H1 (cell line): ENCODE measurements at regions not wholly inside any gene's neighbourhood (a gene's known extent, or its start where the extent isn't known, plus 50 kb on each side); places are given as distances from the start of the nearest gene placed in this dataset.

ENCODE experiments used
- CTCF ChIA-PET: fragments of 300-600 bp; sonication (Branson Sonifier 250); formaldehyde crosslinking; loops from one replicate; lab custom pipeline; 2021; ENCODE audit not compliant: partially characterized antibody; lab: Charles Lee
- POLR2A ChIA-PET: fragments of 300-600 bp; sonication (Branson Sonifier 250); formaldehyde crosslinking; loops from one replicate; lab custom pipeline; 2021; ENCODE audit warnings: inconsistent platforms; ENCODE audit not compliant: partially characterized antibody; lab: Charles Lee
- DNase-seq, 2 experiments: peaks; one replicate each; pipeline versions ENCODE4 v3.0.0 to v3.0.0-alpha.2; 2010 to 2022; ENCODE audit warnings: low spot score in 2 of 2, low read depth in 1 of 2, mixed read lengths in 1 of 2
- FAIRE-seq: peaks from 2 replicates; lab custom pipeline; 2011; peaks lifted over from hg19 to GRCh38; lab: Jason Lieb, UNC
- H2AFZ ChIP-seq: 2 replicates; pipeline ENCODE4 v1.8.1; 2012; ENCODE audit warnings: low read length, inconsistent platforms
- H2AK5ac ChIP-seq: 2 replicates; pipeline ENCODE4 v1.6.1; 2013; ENCODE audit warnings: low read depth, low read length
- H2BK120ac ChIP-seq: replicated peaks from 2 replicates; pipeline ENCODE3; 2013; ENCODE audit warnings: low read depth, low read length, inconsistent platforms
- H2BK12ac ChIP-seq: 2 replicates; pipeline ENCODE4 v1.6.1; 2013; ENCODE audit warnings: low read depth, low read length
- H2BK15ac ChIP-seq: 2 replicates; pipeline ENCODE4 v1.6.1; 2013; ENCODE audit warnings: low read length
- H2BK20ac ChIP-seq: 2 replicates; pipeline ENCODE4 v1.6.1; 2013; ENCODE audit warnings: low read length
- H2BK5ac ChIP-seq: 2 replicates; pipeline ENCODE4 v1.6.1; 2013; ENCODE audit warnings: low read depth, low read length
- H3K14ac ChIP-seq: 2 replicates; pipeline ENCODE4 v1.6.1; 2013; ENCODE audit warnings: inconsistent platforms; ENCODE audit not compliant: insufficient read length
- H3K18ac ChIP-seq: 2 replicates; pipeline ENCODE4 v1.6.1; 2013; ENCODE audit warnings: low read length; ENCODE audit errors: extremely low read depth
- H3K23ac ChIP-seq: 2 replicates; pipeline ENCODE4 v1.6.1; 2013; ENCODE audit warnings: inconsistent platforms; ENCODE audit not compliant: insufficient read length
- H3K23me2 ChIP-seq: 2 replicates; pipeline ENCODE4 v1.6.1; 2013; ENCODE audit warnings: low read depth, low read length
- H3K27ac ChIP-seq: 2 replicates; pipeline ENCODE4 v1.6.1; 2011; ENCODE audit warnings: low read depth, low read length, inconsistent platforms
- H3K27me3 ChIP-seq, 4 experiments: replicated peaks in 1 of 4; 1 replicate in 1 of 4; 2 replicates in 3 of 4; pipeline versions ENCODE4 v1.6.1 to v1.8.1; 2011 to 2013; ENCODE audit warnings: low read length in 3 of 4, mild to moderate bottlenecking in 3 of 4, inconsistent platforms in 2 of 4, mixed read lengths in 2 of 4, moderate library complexity in 1 of 4; ENCODE audit not compliant: control insufficient read depth in 3 of 4, insufficient read depth in 3 of 4; ENCODE audit errors: extremely low read depth in 1 of 4
- H3K36me3 ChIP-seq, 4 experiments: 2 replicates each; pipeline versions ENCODE4 v1.6.1 to v1.8.1; 2011 to 2013; ENCODE audit warnings: mild to moderate bottlenecking in 4 of 4, low read length in 3 of 4, moderate library complexity in 2 of 4, control low read depth in 1 of 4, inconsistent platforms in 1 of 4; ENCODE audit not compliant: insufficient read depth in 4 of 4, control insufficient read depth in 2 of 4
- H3K4ac ChIP-seq: replicated peaks from 2 replicates; pipeline ENCODE3; 2013; ENCODE audit warnings: low read length, low read depth, mixed read lengths, inconsistent platforms; ENCODE audit not compliant: insufficient read length
- H3K4me1 ChIP-seq, 4 experiments: replicated peaks in 1 of 4; 1 replicate in 1 of 4; 2 replicates in 3 of 4; pipeline versions ENCODE4 v1.6.1 to v1.8.1; 2011 to 2013; ENCODE audit warnings: low read length in 3 of 4, inconsistent platforms in 2 of 4, mixed read lengths in 1 of 4; ENCODE audit not compliant: insufficient read depth in 4 of 4, control insufficient read depth in 3 of 4
- H3K4me2 ChIP-seq, 2 experiments: 2 replicates each; pipeline versions ENCODE4 v1.6.1 to v1.8.1; 2011 to 2013; ENCODE audit warnings: low read depth in 2 of 2, low read length in 2 of 2, control low read depth in 1 of 2, inconsistent platforms in 1 of 2, mild to moderate bottlenecking in 1 of 2; ENCODE audit not compliant: insufficient read depth in 1 of 2
- H3K4me3 ChIP-seq, 4 experiments: fragments of 200-600, 300-600 bp in 1 of 4; sonication (generic), shearing (Covaris generic), sonication (Bioruptor Twin) in 1 of 4; 2 replicates each; pipeline versions ENCODE4 v1.5.1 to v1.8.1; 2011 to 2016; ENCODE audit warnings: low read length in 4 of 4, low read depth in 3 of 4, control low read depth in 2 of 4, inconsistent platforms in 2 of 4, mild to moderate bottlenecking in 2 of 4, mixed read lengths in 1 of 4, moderate library complexity in 1 of 4; ENCODE audit not compliant: insufficient read depth in 2 of 4; ENCODE audit errors: extremely low read depth in 1 of 4
- H3K56ac ChIP-seq: replicated peaks from 2 replicates; pipeline ENCODE3; 2013; ENCODE audit warnings: low read depth, mild to moderate bottlenecking, mixed read lengths, low read length, inconsistent platforms; ENCODE audit not compliant: insufficient read length
- H3K79me1 ChIP-seq: 2 replicates; pipeline ENCODE4 v1.6.1; 2013; ENCODE audit warnings: low read depth, low read length, control low read depth
- H3K79me2 ChIP-seq, 2 experiments: 2 replicates each; pipeline versions ENCODE4 v1.6.1 to v1.8.1; 2012 to 2013; ENCODE audit warnings: low read length in 2 of 2, mild to moderate bottlenecking in 2 of 2, inconsistent platforms in 1 of 2; ENCODE audit not compliant: insufficient read depth in 2 of 2, control insufficient read depth in 1 of 2
- H3K9ac ChIP-seq, 4 experiments: replicated peaks in 1 of 4; 1 replicate in 1 of 4; 2 replicates in 3 of 4; pipeline versions ENCODE4 v1.6.1 to v1.8.1; 2011 to 2013; ENCODE audit warnings: low read depth in 3 of 4, low read length in 3 of 4, control low read depth in 2 of 4, mild to moderate bottlenecking in 2 of 4, moderate library complexity in 2 of 4, inconsistent platforms in 1 of 4; ENCODE audit errors: extremely low read depth in 1 of 4
- H3K9me3 ChIP-seq, 2 experiments: 2 replicates each; pipeline versions ENCODE4 v1.6.1 to v1.8.1; 2012 to 2013; ENCODE audit warnings: mild to moderate bottlenecking in 2 of 2, moderate library complexity in 2 of 2, control low read depth in 1 of 2, inconsistent platforms in 1 of 2, low read depth in 1 of 2, low read length in 1 of 2, mixed read lengths in 1 of 2; ENCODE audit not compliant: insufficient read depth in 2 of 2
- H4K20me1 ChIP-seq, 2 experiments: replicated peaks in 1 of 2; 2 replicates each; pipeline versions ENCODE3 to v1.8.1; 2011 to 2013; ENCODE audit warnings: inconsistent platforms in 2 of 2, low read length in 2 of 2, mild to moderate bottlenecking in 1 of 2; ENCODE audit not compliant: insufficient read depth in 2 of 2, control insufficient read depth in 1 of 2
- H4K5ac ChIP-seq: 2 replicates; pipeline ENCODE4 v1.6.1; 2013; ENCODE audit warnings: low read length, low read depth, mixed read lengths, inconsistent platforms; ENCODE audit not compliant: insufficient read length
- H4K8ac ChIP-seq: 2 replicates; pipeline ENCODE4 v1.8.0; 2013; ENCODE audit warnings: mild to moderate bottlenecking, moderate library complexity, low read length, inconsistent platforms; ENCODE audit not compliant: insufficient read depth; ENCODE audit errors: extremely low read depth
- H4K91ac ChIP-seq: replicated peaks from 2 replicates; pipeline ENCODE3; 2013; ENCODE audit warnings: low read length, mixed read lengths, inconsistent platforms; ENCODE audit not compliant: insufficient read length
- CREB1 ChIP-seq: IDR thresholded peaks from 2 replicates; pipeline ENCODE4 v1.6.1; 2012; ENCODE audit warnings: inconsistent platforms
- EZH2 ChIP-seq: fragments of 200-600 bp; sonication (generic); IDR thresholded peaks from 2 replicates; pipeline ENCODE4 v1.7.1; 2012; ENCODE audit warnings: low read depth, mild to moderate bottlenecking, moderate library complexity, low read length, inconsistent platforms; ENCODE audit not compliant: severe bottlenecking
- NRF1 ChIP-seq: IDR thresholded peaks from 2 replicates; pipeline ENCODE4 v1.6.1; 2011; ENCODE audit warnings: mild to moderate bottlenecking, low read depth, low read length, improper control_type of control experiment
- POLR2A ChIP-seq, 2 experiments: IDR thresholded peaks; 1 replicate in 1 of 2; 2 replicates in 1 of 2; pipeline ENCODE4 v1.6.1; 2011; ENCODE audit warnings: low read depth in 2 of 2, low read length in 2 of 2, mild to moderate bottlenecking in 2 of 2; ENCODE audit errors: control extremely low read depth in 1 of 2
- RNF2 ChIP-seq: fragments of 200-900, 300-1000 bp; sonication (generic); IDR thresholded peaks from 2 replicates; pipeline ENCODE4 v1.7.1; 2016; ENCODE audit warnings: borderline replicate concordance, low read depth, mild to moderate bottlenecking, antibody characterized with exemption, low read length; ENCODE audit not compliant: poor library complexity, severe bottlenecking; ENCODE audit errors: missing control alignments
- SIRT6 ChIP-seq: IDR thresholded peaks from one replicate; pipeline ENCODE4 v1.7.1; 2012; ENCODE audit warnings: low read length, inconsistent platforms
- TEAD4 ChIP-seq: IDR thresholded peaks from 2 replicates; pipeline ENCODE4 v1.6.1; 2012; ENCODE audit warnings: low read depth, low read length, inconsistent platforms, mixed read lengths
- WGBS, 2 experiments: shearing (Covaris generic) in 1 of 2; methylation state at CpG; one replicate each; pipeline versions ENCODE4 v1.1.6 to v1.1.7; 2013 to 2015; ENCODE audit warnings: low lambda C conversion rate in 2 of 2, mixed read lengths in 2 of 2, inconsistent platforms in 1 of 2, low coverage in 1 of 2, missing lambda C conversion rate in 1 of 2; ENCODE audit not compliant: insufficient replicate concordance in 2 of 2, insufficient coverage in 1 of 2, insufficient read length in 1 of 2; ENCODE audit errors: extremely low coverage in 1 of 2, missing lambda C conversion rate in 1 of 2; 5-methylcytosine and 5-hydroxymethylcytosine counted together

DNA sequence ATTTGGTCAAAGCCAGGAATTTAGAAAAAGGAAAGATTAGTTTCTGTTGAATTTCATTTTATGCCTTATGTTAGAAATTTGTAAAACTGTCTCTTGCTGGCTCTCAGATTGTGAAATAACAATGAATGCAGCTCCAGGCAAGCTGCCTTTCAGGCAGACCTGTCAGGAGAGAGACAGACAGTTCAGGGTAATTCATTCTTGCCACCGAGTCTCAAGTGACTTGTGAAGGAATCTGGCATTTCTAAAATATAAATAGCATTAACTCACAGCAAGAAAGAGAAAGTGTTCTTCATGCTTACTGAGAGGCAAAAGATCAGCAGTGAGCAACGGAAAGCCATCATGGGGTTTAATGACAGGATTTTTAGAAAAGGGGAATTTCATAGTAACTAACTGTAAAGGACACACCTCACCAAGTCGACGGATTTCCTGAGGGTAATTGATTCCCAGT is 442.3 kb upstream of the AKR1E2 start:
- H3K9ac ChIP-seq: no peak overlapping the region

More for the DNA sequence above, 442.3 kb upstream of the AKR1E2 start:
- Histone ChIP-seq H4K5ac (no peak overlapping the region), H3K14ac (no peak overlapping the region), H3K79me1 (no peaks in the 10 kb centered on the region), H3K4me3 (no peak overlapping the region), H3K4ac (no peak overlapping the region), H2BK120ac (no peak overlapping the region), H2AFZ (no peak overlapping the region), H4K20me1 (peaks cover 0 to 1% of the 10 kb centered on the region in 2 experiments), H2AK5ac (no peak overlapping the region), H2BK15ac (no peak overlapping the region), H3K23ac (no peak overlapping the region), H3K79me2 (no peaks in the 10 kb centered on the region), H3K27me3 (no peaks in the 10 kb centered on the region), H3K27ac (no peak overlapping the region), H4K8ac (no peak overlapping the region), H2BK5ac (no peak overlapping the region), H3K36me3 (no peaks in the 10 kb centered on the region), H4K91ac (no peak overlapping the region), H3K23me2 (no peaks in the 10 kb centered on the region), H3K4me2 (no peak overlapping the region), H2BK12ac (no peak overlapping the region), H3K4me1 (no peaks in the 10 kb centered on the region), H3K18ac (no peak overlapping the region), H2BK20ac (no peak overlapping the region), H3K9me3 (no peaks in the 10 kb centered on the region), H3K56ac (no peak overlapping the region)
- 93% methylated on average over 4 of the region's 4 CpGs; no CpG with 5 or more reads in 1 of the 2 experiments for WGBS, 2 experiments
- no peak for DNase-seq
- POLR2A ChIA-PET: no interaction called here
- no peak for TF ChIP-seq NRF1
- no peak for TF ChIP-seq CREB1
- no peak for TF ChIP-seq SIRT6
- no peak for TF ChIP-seq TEAD4
- TF ChIP-seq EZH2: no peak
- TF ChIP-seq RNF2: no peak
- no peak for TF ChIP-seq POLR2A (IDR thresholded peaks at IDR 0.05; ENCODE audit: control extremely low read depth in 1 of 2, low read depth in 2 of 2, low read length in 2 of 2)
- CTCF ChIA-PET: interaction anchor here (0.6 kb wide), 1 partner anchor 8 kb away, joined by 3 read pairs; no protein-coding TSS in a partner anchor
- FAIRE-seq: no peak
